ENCODE measurements at regions not wholly inside any gene's neighbourhood (a gene's known extent, or its start where the extent isn't known, plus 50 kb on each side); places are given as distances from the start of the nearest gene placed in this dataset.

DNA sequence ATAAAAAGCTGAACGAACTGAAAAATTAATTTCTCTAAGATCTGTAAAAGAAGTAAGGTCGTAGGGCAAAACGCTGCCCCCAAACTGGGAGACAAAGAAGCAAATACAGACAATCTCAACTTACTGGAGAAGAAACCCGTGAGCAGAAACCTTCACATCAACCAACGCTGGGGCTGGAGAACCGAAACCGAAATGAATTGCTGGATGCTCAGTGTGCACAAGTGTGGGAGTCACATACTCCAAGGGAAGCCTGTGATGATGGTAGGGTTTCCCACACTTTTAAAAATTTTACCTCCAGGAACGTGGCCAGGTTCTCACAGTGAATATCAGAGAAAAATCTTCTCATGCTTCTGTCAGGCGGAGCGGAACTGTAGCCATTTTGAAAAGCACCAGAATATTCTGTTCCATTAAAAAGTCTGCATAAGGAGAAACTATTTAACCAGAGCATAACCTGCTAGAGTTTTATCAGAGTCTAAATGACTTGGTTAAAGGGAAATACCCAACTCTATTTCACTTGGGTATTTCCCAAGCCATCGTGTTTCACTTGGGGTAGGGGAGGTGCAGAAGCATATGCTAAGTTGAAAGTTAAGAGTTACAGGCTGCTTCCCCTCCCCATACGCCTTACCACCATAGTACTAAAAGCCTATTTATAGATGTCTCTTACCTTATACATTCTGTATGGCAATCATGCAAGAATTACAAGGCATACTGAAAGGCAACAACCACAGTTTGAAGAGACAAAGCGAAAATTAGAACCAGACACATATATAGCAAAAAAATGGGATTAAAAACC lies 110.5 kb upstream of the SLITRK1 start:
- H4K20me1 ChIP-seq (ENCODE audit: insufficient read depth, low read length): no peaks in the 10 kb centered on the region
- H3K4me3 ChIP-seq (ENCODE audit: low read length): peak overlapping the region; percentile 29
- H3K4me2 ChIP-seq (ENCODE audit: low read length): peak overlapping the region; percentile 19
- no peaks in the 10 kb centered on the region for H3K79me2 ChIP-seq (ENCODE audit: low read length)
- H2AFZ ChIP-seq (ENCODE audit: low read depth, low read length): no peak overlapping the region
- H3K27me3 ChIP-seq (ENCODE audit: low read depth, low read length): no peaks in the 10 kb centered on the region
- H3K9me3 ChIP-seq (ENCODE audit: insufficient read depth, low read length): 0 out of 2 replicates have a peak, but pooled peaks cover 9% of the 10 kb centered on the region
- peaks cover 17% of the 10 kb centered on the region for H3K4me1 ChIP-seq (ENCODE audit: low read length)
- TF ChIP-seq, protein P1, sequence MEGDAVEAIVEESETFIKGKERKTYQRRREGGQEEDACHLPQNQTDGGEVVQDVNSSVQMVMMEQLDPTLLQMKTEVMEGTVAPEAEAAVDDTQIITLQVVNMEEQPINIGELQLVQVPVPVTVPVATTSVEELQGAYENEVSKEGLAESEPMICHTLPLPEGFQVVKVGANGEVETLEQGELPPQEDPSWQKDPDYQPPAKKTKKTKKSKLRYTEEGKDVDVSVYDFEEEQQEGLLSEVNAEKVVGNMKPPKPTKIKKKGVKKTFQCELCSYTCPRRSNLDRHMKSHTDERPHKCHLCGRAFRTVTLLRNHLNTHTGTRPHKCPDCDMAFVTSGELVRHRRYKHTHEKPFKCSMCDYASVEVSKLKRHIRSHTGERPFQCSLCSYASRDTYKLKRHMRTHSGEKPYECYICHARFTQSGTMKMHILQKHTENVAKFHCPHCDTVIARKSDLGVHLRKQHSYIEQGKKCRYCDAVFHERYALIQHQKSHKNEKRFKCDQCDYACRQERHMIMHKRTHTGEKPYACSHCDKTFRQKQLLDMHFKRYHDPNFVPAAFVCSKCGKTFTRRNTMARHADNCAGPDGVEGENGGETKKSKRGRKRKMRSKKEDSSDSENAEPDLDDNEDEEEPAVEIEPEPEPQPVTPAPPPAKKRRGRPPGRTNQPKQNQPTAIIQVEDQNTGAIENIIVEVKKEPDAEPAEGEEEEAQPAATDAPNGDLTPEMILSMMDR (IDR thresholded peaks at IDR 0.05; ENCODE audit: low read depth, low read length): no peak
- no peak for TF ChIP-seq EZH2phosphoT487 (IDR thresholded peaks at IDR 0.05; ENCODE audit: low read depth)
- peak overlapping the region; percentile 44 for H3K27ac ChIP-seq (ENCODE audit: low read length)
- peaks cover 4% of the 10 kb centered on the region for H3K36me3 ChIP-seq (replicated peaks; ENCODE audit: low read depth, low read length)
- no peak overlapping the region for H3K9ac ChIP-seq (ENCODE audit: low read length)

DNA sequence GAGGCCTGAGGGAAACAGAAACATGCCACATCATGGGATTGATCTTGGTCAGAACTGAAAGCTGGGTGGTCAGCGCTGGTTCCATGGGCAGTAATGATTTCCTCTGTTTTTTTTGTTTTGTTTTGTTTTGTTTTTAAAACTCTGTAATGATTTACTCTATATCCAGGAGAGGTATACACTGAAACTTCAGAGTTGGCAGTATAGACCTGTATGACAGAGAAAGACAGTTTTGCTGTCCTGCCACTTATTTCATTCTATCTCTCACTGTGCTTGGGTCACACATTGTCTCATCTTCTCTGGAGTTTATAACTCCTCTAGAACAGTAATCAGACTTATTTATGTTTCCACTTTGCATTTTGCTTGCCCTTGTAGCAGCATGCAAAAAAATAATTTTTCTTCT lies 105.1 kb upstream of the SLITRK1 start:
- TF ChIP-seq, protein P1 (IDR thresholded peaks at IDR 0.05; ENCODE audit: low read depth, low read length): no peak
- no peak for TF ChIP-seq EZH2phosphoT487 (IDR thresholded peaks at IDR 0.05; ENCODE audit: low read depth)
- Histone ChIP-seq H3K4me2 (ENCODE audit: low read length) (no peak overlapping the region), H4K20me1 (ENCODE audit: insufficient read depth, low read length) (no peaks in the 10 kb centered on the region), H3K36me3 (replicated peaks; ENCODE audit: low read depth, low read length) (peaks cover 4% of the 10 kb centered on the region), H3K4me1 (ENCODE audit: low read length) (peaks cover 5% of the 10 kb centered on the region; the same call in 1 of the 2 replicates), H3K27ac (ENCODE audit: low read length) (no peak overlapping the region), H3K9ac (ENCODE audit: low read length) (no peak overlapping the region), H3K9me3 (ENCODE audit: insufficient read depth, low read length) (0 out of 2 replicates have a peak, but pooled peaks cover 4% of the 10 kb centered on the region), H3K27me3 (ENCODE audit: low read depth, low read length) (no peaks in the 10 kb centered on the region), H2AFZ (ENCODE audit: low read depth, low read length) (no peak overlapping the region), H3K79me2 (ENCODE audit: low read length) (no peaks in the 10 kb centered on the region), H3K4me3 (ENCODE audit: low read length) (no peak overlapping the region)

DNA sequence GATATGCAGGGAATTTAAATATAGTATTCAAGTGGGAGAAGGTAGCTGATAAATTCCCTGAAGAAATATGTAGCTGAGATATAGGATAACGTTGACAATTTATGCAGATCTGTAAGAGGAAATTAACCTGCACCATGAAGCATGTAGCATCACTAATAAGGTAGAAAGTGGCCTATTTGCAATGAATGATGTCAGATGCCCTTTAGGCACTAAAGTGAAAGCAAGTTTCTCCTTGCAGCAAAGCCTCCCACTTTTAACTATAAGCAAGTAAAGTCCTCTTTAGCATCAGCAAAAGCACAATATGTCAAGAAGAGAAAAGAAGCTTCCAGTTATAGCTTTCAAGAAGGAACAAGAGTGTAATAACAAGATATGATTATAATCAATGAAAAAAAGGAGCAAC lies 102.5 kb upstream of the SLITRK1 start:
- no peaks in the 10 kb centered on the region for H3K36me3 ChIP-seq (replicated peaks; ENCODE audit: low read depth, low read length)
- 0 out of 2 replicates have a peak overlapping the region, but pooled peaks have one; percentile 28 for H2AFZ ChIP-seq (ENCODE audit: low read depth, low read length)

DNA sequence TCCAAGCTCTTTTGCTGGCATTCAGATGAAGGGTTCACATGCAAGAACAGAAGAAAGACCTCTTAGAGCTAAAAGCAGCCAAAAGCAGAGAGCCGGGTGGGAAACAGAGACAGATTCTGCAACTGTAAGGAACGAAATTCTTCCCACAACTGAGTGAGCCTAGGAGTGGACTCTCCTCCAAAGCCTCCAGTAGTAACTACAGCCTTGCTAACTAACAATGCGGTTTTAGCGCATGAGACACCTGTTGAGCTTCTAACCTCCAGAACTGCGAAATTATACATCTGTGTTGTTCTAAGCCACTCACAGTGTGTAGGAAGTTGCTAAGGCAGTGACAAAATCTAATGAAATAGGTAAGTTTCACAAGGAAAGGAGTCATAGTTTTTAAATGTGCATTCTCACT lies 98.1 kb upstream of the SLITRK1 start:
- no peak overlapping the region for H3K4me2 ChIP-seq (ENCODE audit: low read length)
- H3K79me2 ChIP-seq (ENCODE audit: low read length): no peaks in the 10 kb centered on the region
- H3K9me3 ChIP-seq (ENCODE audit: insufficient read depth, low read length): no peaks in the 10 kb centered on the region
- TF ChIP-seq, protein P1 (IDR thresholded peaks at IDR 0.05; ENCODE audit: low read depth, low read length): no peak
- no peak for TF ChIP-seq EZH2phosphoT487 (IDR thresholded peaks at IDR 0.05; ENCODE audit: low read depth)
- no peak overlapping the region for H3K27ac ChIP-seq (ENCODE audit: low read length)
- H3K4me3 ChIP-seq (ENCODE audit: low read length): no peak overlapping the region
- H3K4me1 ChIP-seq (ENCODE audit: low read length): no peaks in the 10 kb centered on the region
- H4K20me1 ChIP-seq (ENCODE audit: insufficient read depth, low read length): no peaks in the 10 kb centered on the region
- H3K27me3 ChIP-seq (ENCODE audit: low read depth, low read length): no peaks in the 10 kb centered on the region
- no peaks in the 10 kb centered on the region for H3K36me3 ChIP-seq (replicated peaks; ENCODE audit: low read depth, low read length)
- no peak overlapping the region for H3K9ac ChIP-seq (ENCODE audit: low read length)
- no peak overlapping the region for H2AFZ ChIP-seq (ENCODE audit: low read depth, low read length)

More for the DNA sequence above, 102.5 kb upstream of the SLITRK1 start:
- Histone ChIP-seq H3K4me2 (ENCODE audit: low read length) (no peak overlapping the region), H3K27ac (ENCODE audit: low read length) (no peak overlapping the region), H3K4me3 (ENCODE audit: low read length) (no peak overlapping the region), H4K20me1 (ENCODE audit: insufficient read depth, low read length) (no peaks in the 10 kb centered on the region), H3K27me3 (ENCODE audit: low read depth, low read length) (no peaks in the 10 kb centered on the region), H3K4me1 (ENCODE audit: low read length) (peaks cover 3% of the 10 kb centered on the region; the same call in 1 of the 2 replicates), H3K9me3 (ENCODE audit: insufficient read depth, low read length) (no peaks in the 10 kb centered on the region), H3K9ac (ENCODE audit: low read length) (no peak overlapping the region), H3K79me2 (ENCODE audit: low read length) (no peaks in the 10 kb centered on the region)
- TF ChIP-seq, protein P1 (IDR thresholded peaks at IDR 0.05; ENCODE audit: low read depth, low read length): no peak
- no peak for TF ChIP-seq EZH2phosphoT487 (IDR thresholded peaks at IDR 0.05; ENCODE audit: low read depth)
